BE2C (cell line): ENCODE measurements at regions not wholly inside any gene's neighbourhood (a gene's known extent, or its start where the extent isn't known, plus 50 kb on each side); places are given as distances from the start of the nearest gene placed in this dataset.
"Not testable (repeated sequence)": the region's sequence is repeated elsewhere in the genome, so short reads cannot be mapped to it uniquely, and the experiment has no call there.

Experiments
- DNase-seq: peaks from one replicate; pipeline ENCODE4 v3.0.0-alpha.2; 2020
- H3K27me3 ChIP-seq: fragments of 250-450 bp; sonication (Bioruptor Pico); 2 replicates; pipeline ENCODE4 v1.5.1; 2020; ENCODE audit warnings: mild to moderate bottlenecking
- H3K36me3 ChIP-seq: fragments of 250-450 bp; sonication (Bioruptor Pico); 2 replicates; pipeline ENCODE4 v1.5.1; 2020; ENCODE audit warnings: mild to moderate bottlenecking
- H3K4me1 ChIP-seq: fragments of 250-450 bp; sonication (Bioruptor Pico); 2 replicates; pipeline ENCODE4 v1.5.1; 2020
- H3K4me3 ChIP-seq: 2 replicates; pipeline ENCODE4 v1.5.1; 2011; ENCODE audit warnings: low read depth, low read length
- H3K9me3 ChIP-seq: fragments of 250-450 bp; sonication (Bioruptor Pico); 2 replicates; pipeline ENCODE4 v1.5.1; 2020
- TF ChIP-seq, protein P1 (sequence below): IDR thresholded peaks from 2 replicates; pipeline ENCODE4 v1.5.1; 2012; ENCODE audit warnings: mild to moderate bottlenecking, low read depth, low read length

DNA sequence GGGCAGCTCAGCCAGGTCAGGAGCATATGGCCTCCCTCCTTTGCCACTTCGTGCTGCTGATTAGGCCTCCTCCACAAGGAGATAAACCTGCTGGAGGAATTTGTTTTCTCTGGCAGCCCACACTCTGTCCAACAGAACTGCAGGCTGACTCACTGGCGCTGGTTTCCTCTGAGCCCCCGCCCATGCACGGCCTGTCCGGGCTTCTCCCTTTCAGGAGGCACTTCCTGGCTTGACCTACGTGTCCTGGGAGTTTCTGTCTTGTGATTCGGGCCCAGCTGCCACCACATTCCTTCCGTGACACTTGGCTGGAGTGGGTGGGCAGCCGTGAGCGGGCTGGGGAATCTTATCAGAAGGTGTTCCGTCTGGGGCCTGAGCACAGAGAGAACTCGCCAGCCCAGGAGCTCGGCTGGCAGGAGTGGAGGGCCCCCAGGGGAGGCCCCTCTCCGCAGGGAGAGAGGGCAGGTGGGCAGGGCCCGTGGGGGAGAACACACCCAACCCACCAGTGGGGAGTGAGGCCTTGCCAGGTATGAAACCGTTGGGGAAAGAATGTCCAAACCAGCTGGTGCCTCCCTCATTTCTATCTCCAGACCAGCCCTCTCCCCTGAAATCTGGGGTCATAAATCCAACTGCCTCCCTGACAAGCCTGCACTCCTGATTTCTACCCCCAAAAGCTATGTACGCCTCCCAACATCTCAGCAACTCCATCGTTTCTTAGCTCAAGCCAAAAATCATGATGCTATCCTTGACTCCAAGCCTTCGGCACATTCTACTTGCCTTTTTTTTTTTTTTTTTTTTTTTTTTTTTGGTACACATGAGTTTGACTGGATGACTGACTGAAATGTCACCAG is 110.6 kb upstream of the MEF2A start:
- H3K27me3 ChIP-seq = no peaks in the 10 kb centered on the region
- no peaks in the 10 kb centered on the region for H3K36me3 ChIP-seq
- H3K4me1 ChIP-seq = no peaks in the 10 kb centered on the region
- DNase-seq = no peak
- H3K9me3 ChIP-seq = no peaks in the 10 kb centered on the region
- no peak overlapping the region for H3K4me3 ChIP-seq
- TF ChIP-seq, protein P1, sequence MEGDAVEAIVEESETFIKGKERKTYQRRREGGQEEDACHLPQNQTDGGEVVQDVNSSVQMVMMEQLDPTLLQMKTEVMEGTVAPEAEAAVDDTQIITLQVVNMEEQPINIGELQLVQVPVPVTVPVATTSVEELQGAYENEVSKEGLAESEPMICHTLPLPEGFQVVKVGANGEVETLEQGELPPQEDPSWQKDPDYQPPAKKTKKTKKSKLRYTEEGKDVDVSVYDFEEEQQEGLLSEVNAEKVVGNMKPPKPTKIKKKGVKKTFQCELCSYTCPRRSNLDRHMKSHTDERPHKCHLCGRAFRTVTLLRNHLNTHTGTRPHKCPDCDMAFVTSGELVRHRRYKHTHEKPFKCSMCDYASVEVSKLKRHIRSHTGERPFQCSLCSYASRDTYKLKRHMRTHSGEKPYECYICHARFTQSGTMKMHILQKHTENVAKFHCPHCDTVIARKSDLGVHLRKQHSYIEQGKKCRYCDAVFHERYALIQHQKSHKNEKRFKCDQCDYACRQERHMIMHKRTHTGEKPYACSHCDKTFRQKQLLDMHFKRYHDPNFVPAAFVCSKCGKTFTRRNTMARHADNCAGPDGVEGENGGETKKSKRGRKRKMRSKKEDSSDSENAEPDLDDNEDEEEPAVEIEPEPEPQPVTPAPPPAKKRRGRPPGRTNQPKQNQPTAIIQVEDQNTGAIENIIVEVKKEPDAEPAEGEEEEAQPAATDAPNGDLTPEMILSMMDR = no peak

DNA sequence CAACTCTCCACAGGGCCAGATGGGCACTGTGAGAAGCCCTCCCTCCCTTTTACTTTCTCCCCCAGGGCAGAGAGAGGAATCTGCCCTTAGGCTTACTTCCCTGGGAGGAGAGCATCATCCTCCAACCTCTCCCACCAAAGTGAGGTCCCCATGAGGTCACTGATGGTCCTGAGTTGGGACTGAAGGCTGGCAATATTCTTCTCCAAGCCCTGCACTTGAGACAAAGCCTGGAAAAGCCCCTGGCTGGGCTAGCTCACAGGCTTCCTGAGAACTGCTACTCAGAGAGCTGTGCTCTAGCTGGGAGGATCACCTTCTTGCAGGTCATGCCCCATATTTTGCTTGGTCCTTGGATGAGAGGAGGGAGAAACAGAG is 110.0 kb upstream of the MEF2A start:
- no peaks in the 10 kb centered on the region for H3K9me3 ChIP-seq
- TF ChIP-seq, protein P1 = no peak
- no peak for DNase-seq
- H3K4me1 ChIP-seq = no peaks in the 10 kb centered on the region
- H3K4me3 ChIP-seq = no peak overlapping the region
- H3K27me3 ChIP-seq = no peaks in the 10 kb centered on the region
- no peaks in the 10 kb centered on the region for H3K36me3 ChIP-seq

DNA sequence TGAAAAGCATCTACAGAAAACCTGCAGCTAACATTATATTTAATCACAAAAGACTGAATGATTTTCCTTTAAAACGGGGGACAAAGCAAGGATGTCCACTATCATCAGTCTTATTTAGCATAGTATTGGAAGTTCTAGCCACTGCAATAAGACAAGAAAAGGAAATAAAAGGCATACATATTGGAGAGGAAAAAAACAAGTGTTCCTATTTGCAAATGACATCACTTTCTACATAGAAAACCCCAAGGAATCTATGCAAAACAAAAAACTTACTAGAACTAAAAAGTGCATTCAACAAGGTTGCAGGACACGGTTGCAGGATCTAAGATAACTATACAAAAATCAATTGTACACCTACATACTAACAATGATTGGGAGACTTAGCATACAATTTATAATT is 101.6 kb upstream of the MEF2A start:
- H3K9me3 ChIP-seq = no peaks in the 10 kb centered on the region
- no peaks in the 10 kb centered on the region for H3K27me3 ChIP-seq
- DNase-seq = no peak
- H3K4me1 ChIP-seq = no peaks in the 10 kb centered on the region
- H3K4me3 ChIP-seq = no peak overlapping the region
- TF ChIP-seq, protein P1 = no peak
- no peaks in the 10 kb centered on the region for H3K36me3 ChIP-seq

DNA sequence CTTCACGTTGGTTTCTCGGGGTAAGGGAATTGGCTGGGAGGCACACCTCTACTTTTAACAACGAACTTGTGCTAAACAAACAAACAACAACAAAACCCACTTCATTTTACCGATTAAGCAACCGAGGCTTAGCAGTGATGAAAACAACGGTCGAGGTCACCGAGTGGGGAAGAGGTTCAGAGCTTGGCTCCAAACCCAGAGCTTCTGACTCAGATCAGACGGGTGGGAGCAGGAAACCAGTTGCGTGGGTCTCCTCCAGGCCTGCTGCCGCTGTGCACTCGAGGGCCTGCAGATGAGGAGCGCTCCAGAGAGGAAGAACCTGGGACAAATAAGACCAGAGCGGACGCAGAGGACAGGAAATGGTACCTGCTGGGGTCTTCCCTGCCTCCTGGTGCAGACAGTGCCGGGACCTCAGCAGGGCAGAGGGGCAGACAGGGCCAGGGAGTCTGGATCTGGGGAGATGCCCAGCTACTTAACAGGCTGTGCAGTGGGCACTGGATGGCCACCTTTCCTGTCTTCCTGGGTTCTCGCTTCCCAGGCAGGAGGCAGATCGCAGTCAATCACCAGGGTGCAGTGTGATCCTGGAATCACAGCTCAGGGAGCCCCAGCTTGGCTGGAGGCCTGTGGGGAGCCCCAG is 99.0 kb upstream of the MEF2A start:
- TF ChIP-seq, protein P1 = no peak
- DNase-seq = no peak
- H3K27me3 ChIP-seq = no peaks in the 10 kb centered on the region
- no peak overlapping the region for H3K4me3 ChIP-seq
- no peaks in the 10 kb centered on the region for H3K9me3 ChIP-seq
- H3K36me3 ChIP-seq = no peaks in the 10 kb centered on the region
- H3K4me1 ChIP-seq = no peaks in the 10 kb centered on the region

DNA sequence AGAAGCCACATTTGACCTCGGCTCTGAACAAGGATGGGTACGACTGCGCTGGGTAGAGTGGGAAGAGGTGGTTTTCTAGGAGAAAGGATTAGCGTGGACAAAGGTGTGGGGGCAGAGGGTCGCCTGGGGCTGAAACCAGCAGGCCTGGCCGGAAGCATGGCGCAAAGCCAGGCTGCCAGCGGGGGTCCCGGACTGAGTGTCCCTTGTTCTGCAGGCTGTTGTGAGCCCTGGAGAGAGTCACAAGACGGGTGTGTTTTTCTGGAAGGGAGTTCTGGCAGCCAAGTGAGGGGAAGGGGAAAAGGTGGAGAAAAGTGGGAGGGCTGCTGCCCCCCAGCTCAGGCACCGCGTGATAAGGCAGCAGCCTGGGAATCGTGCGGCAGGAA is 98.5 kb upstream of the MEF2A start:
- Histone ChIP-seq H3K4me3 (no peak overlapping the region), H3K36me3 (no peaks in the 10 kb centered on the region), H3K4me1 (no peaks in the 10 kb centered on the region), H3K27me3 (no peaks in the 10 kb centered on the region), H3K9me3 (no peaks in the 10 kb centered on the region)
- TF ChIP-seq, protein P1 = no peak
- no peak for DNase-seq

DNA sequence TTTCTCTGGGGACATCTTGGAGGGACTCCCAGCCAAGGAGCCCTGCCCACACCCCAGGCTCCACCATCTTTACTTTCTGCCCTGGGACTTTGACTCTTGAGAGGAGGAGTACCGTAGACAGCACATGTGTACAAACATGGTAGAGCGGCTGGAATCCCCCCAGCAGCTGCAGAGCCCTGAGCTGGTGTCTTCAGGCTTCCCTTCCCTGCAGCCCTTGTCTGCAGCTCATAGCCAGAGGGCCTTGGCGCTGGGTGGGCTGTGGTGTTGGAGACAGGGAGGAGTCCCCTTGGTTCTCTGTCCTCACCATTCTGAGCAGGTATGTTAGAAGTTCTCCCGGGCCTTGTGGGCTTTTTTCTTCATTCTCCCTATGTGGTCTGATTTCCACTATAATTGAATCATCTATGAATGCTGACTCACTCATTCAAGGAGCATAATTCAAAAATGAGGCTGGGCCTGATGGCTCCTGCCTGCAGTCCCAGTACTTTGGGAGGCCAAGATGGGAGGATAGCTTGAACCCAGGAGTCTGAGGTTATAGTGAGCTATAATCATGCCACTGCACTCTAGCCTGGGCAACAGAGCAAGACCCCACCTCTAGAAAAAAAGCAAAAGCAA is 97.8 kb upstream of the MEF2A start:
- no peaks in the 10 kb centered on the region for H3K4me1 ChIP-seq
- no peaks in the 10 kb centered on the region for H3K36me3 ChIP-seq
- no peak overlapping the region for H3K4me3 ChIP-seq
- DNase-seq = no peak
- TF ChIP-seq, protein P1 = no peak
- H3K9me3 ChIP-seq = no peaks in the 10 kb centered on the region
- no peaks in the 10 kb centered on the region for H3K27me3 ChIP-seq

DNA sequence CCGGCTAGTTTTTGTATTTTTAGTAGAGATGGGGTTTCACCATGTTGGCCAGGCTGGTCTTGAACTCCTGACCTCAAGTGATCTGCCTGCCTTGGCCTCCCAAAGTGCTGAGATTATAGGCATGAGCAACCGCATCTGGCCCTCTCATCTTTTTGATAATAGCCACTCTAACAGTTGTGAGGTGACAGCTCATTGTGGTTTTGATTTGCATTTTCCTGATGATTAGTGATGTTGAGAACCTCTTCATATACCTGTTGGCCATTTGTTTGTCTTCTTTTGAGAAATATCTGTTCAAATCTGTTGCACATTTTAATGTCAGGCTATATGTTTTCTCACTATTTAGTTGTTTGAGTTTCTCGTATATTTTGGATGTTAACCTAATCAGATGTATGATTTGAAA is 95.6 kb upstream of the MEF2A start:
- H3K36me3 ChIP-seq, H3K4me3 ChIP-seq, H3K9me3 ChIP-seq, DNase-seq, H3K4me1 ChIP-seq, H3K27me3 ChIP-seq: not testable (repeated sequence)
